Liver (tissue), 8 donors: ENCODE measurements at regions not wholly inside any gene's neighbourhood (a gene's known extent, or its start where the extent isn't known, plus 50 kb on each side); places are given as distances from the start of the nearest gene placed in this dataset.
A peak's percentile ranks its signal among the peaks of the same experiment; 100 is the strongest.
"Not testable (repeated sequence)": the region's sequence is repeated elsewhere in the genome, so short reads cannot be mapped to it uniquely, and the experiment has no call there.

Source experiments
- DNase-seq: peaks from one replicate; pipeline ENCODE4 v3.0.0-alpha.2; 2017; ENCODE audit warnings: low spot score
- H3K27ac ChIP-seq, 2 donors: one replicate each; pipeline ENCODE4 v1.7.0; 2013; ENCODE audit warnings: inconsistent platforms in 2 of 2, low read length in 2 of 2, control low read depth in 1 of 2, low read depth in 1 of 2, mild to moderate bottlenecking in 1 of 2
- H3K27me3 ChIP-seq, 4 donors: one replicate each; pipeline versions ENCODE4 v1.6.1 to v1.7.0; 2013; ENCODE audit warnings: low read length in 3 of 4, inconsistent platforms in 1 of 4, mild to moderate bottlenecking in 1 of 4, moderate library complexity in 1 of 4; ENCODE audit not compliant: control insufficient read depth in 4 of 4, insufficient read depth in 4 of 4
- H3K36me3 ChIP-seq, 4 donors: one replicate each; pipeline versions ENCODE4 v1.6.1 to v1.7.0; 2013; ENCODE audit warnings: low read length in 3 of 4, mild to moderate bottlenecking in 3 of 4, low read depth in 1 of 4, moderate library complexity in 1 of 4; ENCODE audit not compliant: control insufficient read depth in 4 of 4, insufficient read depth in 3 of 4
- H3K4me1 ChIP-seq, 4 donors: one replicate each; pipeline versions ENCODE4 v1.6.1 to v1.7.0; 2013; ENCODE audit warnings: low read length in 3 of 4, mild to moderate bottlenecking in 3 of 4, moderate library complexity in 1 of 4; ENCODE audit not compliant: control insufficient read depth in 4 of 4, insufficient read depth in 4 of 4
- H3K4me3 ChIP-seq, 3 donors: one replicate each; pipeline versions ENCODE4 v1.6.1 to v1.7.0; 2013; ENCODE audit warnings: low read length in 3 of 3, control low read depth in 1 of 3, low read depth in 1 of 3, mild to moderate bottlenecking in 1 of 3
- H3K9ac ChIP-seq, 2 donors: one replicate each; pipeline ENCODE4 v1.7.0; 2013; ENCODE audit warnings: low read length in 2 of 2, mild to moderate bottlenecking in 2 of 2, moderate library complexity in 2 of 2, control low read depth in 1 of 2, low read depth in 1 of 2
- H3K9me3 ChIP-seq, 4 donors: one replicate each; pipeline versions ENCODE4 v1.6.1 to v1.7.0; 2013; ENCODE audit warnings: low read length in 3 of 4; ENCODE audit not compliant: control insufficient read depth in 4 of 4
- ATF3 ChIP-seq: IDR thresholded peaks from 2 replicates; pipeline ENCODE4 v1.6.1; 2016; ENCODE audit warnings: antibody characterized with exemption
- EGR1 ChIP-seq, 2 donors: IDR thresholded peaks; 2 replicates each; pipeline ENCODE4 v1.6.1; 2016 to 2018; ENCODE audit warnings: antibody characterized with exemption in 2 of 2, low read depth in 2 of 2
- FOXA1 ChIP-seq: IDR thresholded peaks from 2 replicates; pipeline ENCODE4 v1.6.1; 2016; ENCODE audit warnings: antibody characterized with exemption
- FOXA2 ChIP-seq: IDR thresholded peaks from 2 replicates; pipeline ENCODE4 v1.6.1; 2016; ENCODE audit warnings: antibody characterized with exemption
- GABPA ChIP-seq, 2 donors: IDR thresholded peaks in 1 of 2; conservative IDR thresholded peaks in 1 of 2; 2 replicates each; pipeline ENCODE4 v1.6.1; 2016; ENCODE audit warnings: antibody characterized with exemption in 2 of 2, mild to moderate bottlenecking in 1 of 2, moderate library complexity in 1 of 2
- HNF4A ChIP-seq, 2 donors: conservative IDR thresholded peaks; 2 replicates each; pipeline ENCODE4 v1.6.1; 2016; ENCODE audit warnings: antibody characterized with exemption in 2 of 2, mild to moderate bottlenecking in 2 of 2
- HNF4G ChIP-seq: IDR thresholded peaks from 2 replicates; pipeline ENCODE4 v1.6.1; 2016; ENCODE audit warnings: antibody characterized with exemption
- JUND ChIP-seq, 2 donors: IDR thresholded peaks; 2 replicates each; pipeline ENCODE4 v1.6.1; 2016; ENCODE audit warnings: antibody characterized with exemption in 2 of 2
- MAX ChIP-seq: IDR thresholded peaks from 2 replicates; pipeline ENCODE4 v1.6.1; 2016; ENCODE audit warnings: antibody characterized with exemption
- NR2F2 ChIP-seq: IDR thresholded peaks from 2 replicates; pipeline ENCODE4 v1.6.1; 2016; ENCODE audit warnings: antibody characterized with exemption
- RAD21 ChIP-seq, 2 donors: IDR thresholded peaks; 2 replicates each; pipeline ENCODE4 v1.6.1; 2016; ENCODE audit warnings: antibody characterized with exemption in 2 of 2, mild to moderate bottlenecking in 2 of 2
- REST ChIP-seq: IDR thresholded peaks from 2 replicates; pipeline ENCODE4 v1.6.1; 2016; ENCODE audit warnings: antibody characterized with exemption, mild to moderate bottlenecking
- RXRA ChIP-seq, 2 donors: IDR thresholded peaks; 2 replicates each; pipeline ENCODE4 v1.6.1; 2017 to 2018; ENCODE audit warnings: antibody characterized with exemption in 2 of 2, mild to moderate bottlenecking in 1 of 2
- SP1 ChIP-seq: IDR thresholded peaks from 2 replicates; pipeline ENCODE4 v1.6.1; 2018; ENCODE audit warnings: antibody characterized with exemption, mild to moderate bottlenecking
- TAF1 ChIP-seq: conservative IDR thresholded peaks from 2 replicates; pipeline ENCODE4 v1.6.1; 2016; ENCODE audit warnings: antibody characterized with exemption, mild to moderate bottlenecking
- YY1 ChIP-seq: IDR thresholded peaks from 2 replicates; pipeline ENCODE4 v1.6.1; 2016; ENCODE audit warnings: antibody characterized with exemption, mild to moderate bottlenecking
- ZBTB33 ChIP-seq: IDR thresholded peaks from 2 replicates; pipeline ENCODE4 v1.6.1; 2016; ENCODE audit warnings: antibody characterized with exemption
- WGBS: extraction: QIAGEN DNeasy Blood & Tissue Kit; methylation state at CpG from one replicate; pipeline ENCODE4 v1.1.7; 2013; 5-methylcytosine and 5-hydroxymethylcytosine counted together
- TF ChIP-seq, protein P1 (sequence below): fragments of 150-350 bp; IDR thresholded peaks from 2 replicates; pipeline ENCODE4 v1.5.1; 2017; ENCODE audit warnings: improper control_type of control experiment, low read depth, low read length; ENCODE audit not compliant: missing input control
- donor health status: healthy.
- donor health status: healthy.
- donor health status: healthy.
- donor health status: healthy.
- donor health status: healthy.

GRCh38 chr9:7554699-7555098 is 244.9 kb downstream of the DMAC1 start:
- Histone ChIP-seq H3K27me3 (peaks cover 0 to 3% (median 1%) of the 10 kb centered on the region in 4 donors), H3K9ac (no peak overlapping the region), H3K27ac (no peak overlapping the region), H3K4me1 (no peaks in the 10 kb centered on the region), H3K36me3 (no peaks in the 10 kb centered on the region), H3K9me3 (no peaks in the 10 kb centered on the region), H3K4me3 (no peak overlapping the region)
- TF ChIP-seq GABPA (IDR thresholded peaks at IDR 0.05 in 1 of 2, conservative IDR thresholded peaks at IDR 0.05 in 1 of 2) (no peak), RXRA (IDR thresholded peaks at IDR 0.05) (no peak), HNF4A (conservative IDR thresholded peaks at IDR 0.05) (peak; percentile 20 to 51), NR2F2 (no peak)
- TF ChIP-seq, protein P1, sequence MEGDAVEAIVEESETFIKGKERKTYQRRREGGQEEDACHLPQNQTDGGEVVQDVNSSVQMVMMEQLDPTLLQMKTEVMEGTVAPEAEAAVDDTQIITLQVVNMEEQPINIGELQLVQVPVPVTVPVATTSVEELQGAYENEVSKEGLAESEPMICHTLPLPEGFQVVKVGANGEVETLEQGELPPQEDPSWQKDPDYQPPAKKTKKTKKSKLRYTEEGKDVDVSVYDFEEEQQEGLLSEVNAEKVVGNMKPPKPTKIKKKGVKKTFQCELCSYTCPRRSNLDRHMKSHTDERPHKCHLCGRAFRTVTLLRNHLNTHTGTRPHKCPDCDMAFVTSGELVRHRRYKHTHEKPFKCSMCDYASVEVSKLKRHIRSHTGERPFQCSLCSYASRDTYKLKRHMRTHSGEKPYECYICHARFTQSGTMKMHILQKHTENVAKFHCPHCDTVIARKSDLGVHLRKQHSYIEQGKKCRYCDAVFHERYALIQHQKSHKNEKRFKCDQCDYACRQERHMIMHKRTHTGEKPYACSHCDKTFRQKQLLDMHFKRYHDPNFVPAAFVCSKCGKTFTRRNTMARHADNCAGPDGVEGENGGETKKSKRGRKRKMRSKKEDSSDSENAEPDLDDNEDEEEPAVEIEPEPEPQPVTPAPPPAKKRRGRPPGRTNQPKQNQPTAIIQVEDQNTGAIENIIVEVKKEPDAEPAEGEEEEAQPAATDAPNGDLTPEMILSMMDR, result no peak
- DNase-seq, result no peak
- WGBS, result 63% methylated on average over 2 of the region's 2 CpGs

DNA sequence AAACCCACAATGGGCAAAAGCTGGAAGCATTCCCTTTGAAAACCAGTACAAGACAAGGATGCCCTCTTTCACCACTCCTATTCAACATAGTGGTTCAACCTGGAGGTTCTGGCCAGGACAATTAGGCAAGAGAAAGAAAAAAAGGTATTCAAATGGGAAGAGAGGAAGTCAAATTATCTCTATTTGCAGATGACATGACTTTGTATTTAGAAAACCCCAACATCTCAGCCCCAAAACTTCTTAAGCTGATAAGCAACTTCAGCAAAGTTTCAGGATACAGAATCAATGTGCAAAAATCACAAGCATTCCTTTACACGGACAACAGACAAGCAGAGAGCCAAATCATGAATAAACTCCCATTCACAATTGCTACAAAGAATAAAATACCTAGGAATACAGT is 246.9 kb downstream of the DMAC1 start:
- H3K4me3 ChIP-seq, H3K4me1 ChIP-seq, H3K36me3 ChIP-seq, H3K27ac ChIP-seq, DNase-seq, H3K9ac ChIP-seq, H3K9me3 ChIP-seq, H3K27me3 ChIP-seq: not testable (repeated sequence)
- 48% methylated on average over 1 of the region's 1 CpG for WGBS

- no peak overlapping the region for H3K27ac ChIP-seq
- H3K27me3 ChIP-seq, result peaks cover 0 to 3% (median 1%) of the 10 kb centered on the region in 4 donors
- H3K36me3 ChIP-seq, result no peaks in the 10 kb centered on the region
- no peak for TF ChIP-seq ZBTB33
- TF ChIP-seq REST, result no peak
- TF ChIP-seq TAF1, result no peak
- TF ChIP-seq RXRA (IDR thresholded peaks at IDR 0.05), result no peak
- TF ChIP-seq GABPA (IDR thresholded peaks at IDR 0.05 in 1 of 2, conservative IDR thresholded peaks at IDR 0.05 in 1 of 2), result no peak
- TF ChIP-seq, protein P1, result no peak
- TF ChIP-seq JUND (IDR thresholded peaks at IDR 0.05), result no peak
- no peak for TF ChIP-seq FOXA1
- TF ChIP-seq SP1, result no peak
- no peak for TF ChIP-seq YY1
- TF ChIP-seq HNF4G, result no peak
- no peak for TF ChIP-seq MAX
- TF ChIP-seq RAD21 (IDR thresholded peaks at IDR 0.05), result no peak
- no peak for TF ChIP-seq EGR1 (IDR thresholded peaks at IDR 0.05; ENCODE audit: low read depth in 2 of 2)
- no peak for TF ChIP-seq ATF3
- no peak for TF ChIP-seq FOXA2
- no peak overlapping the region for H3K9ac ChIP-seq
- DNase-seq, result no peak
- WGBS, result 39% methylated on average over 3 of the region's 3 CpGs
- H3K4me1 ChIP-seq, result no peaks in the 10 kb centered on the region
- H3K4me3 ChIP-seq, result no peak overlapping the region
- no peaks in the 10 kb centered on the region for H3K9me3 ChIP-seq
Observed at GRCh38 chr9:7549249-7549648, 250.3 kb downstream of the DMAC1 start.
